NT2/D1 (cell line): ENCODE measurements at regions not wholly inside any gene's neighbourhood (a gene's known extent, or its start where the extent isn't known, plus 50 kb on each side); places are given as distances from the start of the nearest gene placed in this dataset.

ENCODE experiments used
- SUZ12 ChIP-seq: IDR thresholded peaks from 2 replicates; pipeline ENCODE4 v1.6.1; 2011; ENCODE audit not compliant: insufficient read length, insufficient read depth; ENCODE audit errors: extremely low read depth
- YY1 ChIP-seq: IDR thresholded peaks from 2 replicates; pipeline ENCODE4 v1.6.1; 2011; ENCODE audit not compliant: insufficient read length, insufficient read depth
- ZNF274 ChIP-seq: IDR thresholded peaks from 2 replicates; pipeline ENCODE4 v1.6.1; 2011; ENCODE audit warnings: mild to moderate bottlenecking, low read depth, low read length

- no peak for TF ChIP-seq YY1
- TF ChIP-seq SUZ12: no peak
- TF ChIP-seq ZNF274: no peak
Measured at GRCh38 chr12:62050785-62051184, 209.4 kb upstream of the USP15 start.
